HEK293 (cell line): ENCODE measurements at regions not wholly inside any gene's neighbourhood (a gene's known extent, or its start where the extent isn't known, plus 50 kb on each side); places are given as distances from the start of the nearest gene placed in this dataset.

Experiments
- CTCF ChIA-PET: fragments of 350-600 bp; formaldehyde crosslinking; extraction: SDS; loops from one replicate; lab custom pipeline; 2021; ENCODE audit warnings: antibody characterized with exemption; lab: Yijun Ruan, JAX
- POLR2A ChIA-PET: fragments of 300-600 bp; formaldehyde crosslinking; extraction: SDS; loops from one replicate; lab custom pipeline; 2020; ENCODE audit warnings: antibody characterized with exemption, inconsistent platforms; lab: Yijun Ruan, JAX
- H3K27ac ChIP-seq: fragments of 200-500 bp; sonication (Bioruptor generic); 2 replicates; pipeline ENCODE4 v1.5.1; 2014; ENCODE audit warnings: low read depth, low read length, control low read depth, inconsistent platforms; ENCODE audit errors: extremely low read depth
- H3K36me3 ChIP-seq, 2 experiments: fragments of 200-500 bp in 1 of 2; sonication (Bioruptor generic) in 1 of 2; 1 replicate in 1 of 2; 2 replicates in 1 of 2; pipeline ENCODE4 v1.5.1; 2014 to 2017; ENCODE audit warnings: inconsistent platforms in 2 of 2, low read length in 2 of 2; ENCODE audit not compliant: control insufficient read depth in 2 of 2, insufficient read depth in 1 of 2
- H3K4me1 ChIP-seq: fragments of 200-500 bp; sonication (Bioruptor generic); 2 replicates; pipeline ENCODE4 v1.5.1; 2014; ENCODE audit warnings: mild to moderate bottlenecking, low read length, inconsistent platforms; ENCODE audit not compliant: control insufficient read depth, insufficient read depth
- H3K4me3 ChIP-seq: 2 replicates; pipeline ENCODE4 v1.5.1; 2011; ENCODE audit warnings: low read depth, mild to moderate bottlenecking, control low read depth, low read length, moderate library complexity
- H3K9me3 ChIP-seq: fragments of 200-500 bp; sonication (Bioruptor generic); 2 replicates; pipeline ENCODE4 v1.5.1; 2014; ENCODE audit warnings: low read depth, low read length, inconsistent platforms; ENCODE audit not compliant: control insufficient read depth, insufficient read depth
- BCL11A ChIP-seq: fragments of 450-650 bp; formaldehyde crosslinking; IDR thresholded peaks from 2 replicates; pipeline ENCODE4 v1.5.1; 2016; ENCODE audit warnings: low read depth, missing biosample characterization, missing genetic modification characterization
- FEZF1 ChIP-seq: fragments of 450-650 bp; formaldehyde crosslinking; IDR thresholded peaks from 2 replicates; pipeline ENCODE4 v1.5.1; 2016; ENCODE audit warnings: missing biosample characterization, missing genetic modification characterization
- IKZF3 ChIP-seq: fragments of 450-650 bp; IDR thresholded peaks from 2 replicates; pipeline ENCODE4 v1.5.0; 2018; ENCODE audit warnings: missing biosample characterization, mild to moderate bottlenecking, missing genetic modification characterization, moderate library complexity
- MEIS1 ChIP-seq: sonication (generic); formaldehyde crosslinking; IDR thresholded peaks from 2 replicates; pipeline ENCODE4 v1.8.1; 2022; ENCODE audit warnings: missing genetic modification reagents, mild to moderate bottlenecking, borderline replicate concordance
- SALL2 ChIP-seq: fragments of 450-650 bp; formaldehyde crosslinking; IDR thresholded peaks from 2 replicates; pipeline ENCODE4 v1.5.0; 2017; ENCODE audit warnings: missing biosample characterization, mild to moderate bottlenecking, missing genetic modification characterization, borderline replicate concordance
- SCRT1 ChIP-seq: fragments of 450-650 bp; formaldehyde crosslinking; IDR thresholded peaks from 2 replicates; pipeline ENCODE4 v1.5.1; 2016; ENCODE audit warnings: missing biosample characterization, missing genetic modification characterization, borderline replicate concordance
- SETDB1 ChIP-seq: IDR thresholded peaks from one replicate; pipeline ENCODE4 v1.6.1; 2017; ENCODE audit warnings: mild to moderate bottlenecking, low read length, moderate library complexity, mixed read lengths; ENCODE audit not compliant: insufficient read length
- SP2 ChIP-seq: fragments of 450-650 bp; formaldehyde crosslinking; IDR thresholded peaks from 2 replicates; pipeline ENCODE4 v1.5.1; 2016; ENCODE audit warnings: missing biosample characterization, missing genetic modification characterization
- ZBTB7A ChIP-seq: fragments of 450-650 bp; formaldehyde crosslinking; IDR thresholded peaks from 2 replicates; pipeline ENCODE4 v1.5.1; 2016; ENCODE audit warnings: low read depth, missing biosample characterization, missing genetic modification characterization
- ZFHX2 ChIP-seq: fragments of 450-650 bp; formaldehyde crosslinking; conservative IDR thresholded peaks from 2 replicates; pipeline ENCODE4 v1.5.1; 2016; ENCODE audit warnings: missing biosample characterization, missing genetic modification characterization
- ZFP3 ChIP-seq: fragments of 450-650 bp; formaldehyde crosslinking; IDR thresholded peaks from 2 replicates; pipeline ENCODE4 v1.5.1; 2016; ENCODE audit warnings: low read depth, missing biosample characterization, missing genetic modification characterization
- ZNF138 ChIP-seq: fragments of 450-650 bp; formaldehyde crosslinking; IDR thresholded peaks from 2 replicates; pipeline ENCODE4 v1.5.1; 2016; ENCODE audit warnings: missing biosample characterization, missing genetic modification characterization, borderline replicate concordance
- ZNF146 ChIP-seq: fragments of 450-650 bp; formaldehyde crosslinking; IDR thresholded peaks from 2 replicates; pipeline ENCODE4 v1.5.1; 2016; ENCODE audit warnings: missing biosample characterization, missing genetic modification characterization
- ZNF174 ChIP-seq: fragments of 450-650 bp; formaldehyde crosslinking; IDR thresholded peaks from 2 replicates; pipeline ENCODE4 v1.5.0; 2017; ENCODE audit warnings: missing biosample characterization, mild to moderate bottlenecking, missing genetic modification characterization
- ZNF248 ChIP-seq: fragments of 450-650 bp; formaldehyde crosslinking; IDR thresholded peaks from 2 replicates; pipeline ENCODE4 v1.5.1; 2017; ENCODE audit warnings: missing biosample characterization, missing genetic modification characterization
- ZNF341 ChIP-seq: fragments of 450-650 bp; formaldehyde crosslinking; IDR thresholded peaks from 2 replicates; pipeline ENCODE4; 2016; ENCODE audit warnings: low read depth, missing biosample characterization, missing genetic modification characterization
- ZNF37A ChIP-seq: fragments of 450-650 bp; IDR thresholded peaks from 2 replicates; pipeline ENCODE4 v1.5.1; 2018; ENCODE audit warnings: missing biosample characterization, missing genetic modification characterization
- ZNF416 ChIP-seq: fragments of 450-650 bp; formaldehyde crosslinking; IDR thresholded peaks from 2 replicates; pipeline ENCODE4 v1.5.1; 2016; ENCODE audit warnings: missing biosample characterization, missing genetic modification characterization
- ZNF514 ChIP-seq: fragments of 450-650 bp; formaldehyde crosslinking; IDR thresholded peaks from 2 replicates; pipeline ENCODE4 v1.5.1; 2016; ENCODE audit warnings: missing biosample characterization, missing genetic modification characterization
- ZNF529 ChIP-seq: fragments of 450-650 bp; formaldehyde crosslinking; IDR thresholded peaks from 2 replicates; pipeline ENCODE4 v1.5.1; 2017; ENCODE audit warnings: missing genetic modification characterization, missing biosample characterization; ENCODE audit not compliant: insufficient replicate concordance
- ZNF555 ChIP-seq: fragments of 450-650 bp; formaldehyde crosslinking; conservative IDR thresholded peaks from 2 replicates; pipeline ENCODE4 v1.5.1; 2017; ENCODE audit warnings: missing biosample characterization, mild to moderate bottlenecking, missing genetic modification characterization, inconsistent platforms
- ZNF560 ChIP-seq: fragments of 450-650 bp; formaldehyde crosslinking; IDR thresholded peaks from 2 replicates; pipeline ENCODE4 v1.5.1; 2017; ENCODE audit warnings: missing biosample characterization, missing genetic modification characterization, borderline replicate concordance
- ZNF664 ChIP-seq: fragments of 450-650 bp; formaldehyde crosslinking; IDR thresholded peaks from 2 replicates; pipeline ENCODE4 v1.5.1; 2016; ENCODE audit warnings: missing biosample characterization, missing genetic modification characterization
- ZNF670 ChIP-seq: fragments of 450-650 bp; formaldehyde crosslinking; IDR thresholded peaks from 2 replicates; pipeline ENCODE4 v1.5.1; 2016; ENCODE audit warnings: missing biosample characterization, missing genetic modification characterization, low read depth
- ZNF707 ChIP-seq: fragments of 450-650 bp; formaldehyde crosslinking; IDR thresholded peaks from 2 replicates; pipeline ENCODE4 v1.5.1; 2016; ENCODE audit warnings: missing biosample characterization, missing genetic modification characterization
- ZNF768 ChIP-seq: fragments of 450-650 bp; formaldehyde crosslinking; IDR thresholded peaks from 2 replicates; pipeline ENCODE4 v1.5.1; 2018; ENCODE audit warnings: missing biosample characterization, mild to moderate bottlenecking, missing genetic modification characterization
- ZNF785 ChIP-seq: fragments of 450-650 bp; formaldehyde crosslinking; IDR thresholded peaks from 2 replicates; pipeline ENCODE4 v1.5.1; 2016; ENCODE audit warnings: missing biosample characterization, missing genetic modification characterization
- ZSCAN23 ChIP-seq: fragments of 450-650 bp; formaldehyde crosslinking; IDR thresholded peaks from 2 replicates; pipeline ENCODE4 v1.5.1; 2016; ENCODE audit warnings: missing biosample characterization, missing genetic modification characterization
- TF ChIP-seq, protein P1 (sequence below): fragments of 450-650 bp; formaldehyde crosslinking; IDR thresholded peaks from 2 replicates; pipeline ENCODE4 v1.5.1; 2016; ENCODE audit warnings: missing biosample characterization, missing genetic modification characterization
- TF ChIP-seq, protein P2 (sequence below): fragments of 450-650 bp; formaldehyde crosslinking; IDR thresholded peaks from 2 replicates; pipeline ENCODE4 v1.5.1; 2017; ENCODE audit warnings: missing biosample characterization, missing genetic modification characterization
- TF ChIP-seq, protein P3 (sequence below): fragments of 450-650 bp; formaldehyde crosslinking; IDR thresholded peaks from 2 replicates; pipeline ENCODE4 v1.5.1; 2016; ENCODE audit warnings: missing biosample characterization, missing genetic modification characterization

DNA sequence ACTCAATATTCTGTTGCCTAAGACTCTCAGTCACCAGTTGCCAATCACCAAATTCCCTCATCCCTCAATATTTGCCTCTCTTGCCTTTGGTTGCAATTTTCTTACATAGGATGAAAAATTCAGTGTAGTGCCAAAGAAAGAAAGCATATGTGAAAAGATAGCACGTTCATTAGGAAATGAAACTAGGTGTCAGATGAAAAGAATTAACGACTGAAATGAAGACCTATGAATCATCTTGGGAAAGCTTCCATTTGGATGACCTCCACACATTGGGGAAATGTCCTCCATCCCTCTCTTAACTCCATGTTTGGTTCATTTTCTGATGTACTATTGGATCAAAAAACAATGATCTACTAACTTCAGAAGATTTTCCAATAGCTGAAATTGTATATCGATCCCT, 145.1 kb upstream of the MEOX2 start (continued):
- TF ChIP-seq ZNF560 (tag by site-specific recombination) (no peak), ZNF341 (tag by site-specific recombination) (no peak), ZNF248 (no peak), ZNF785 (no peak)
- TF ChIP-seq, all 188 proteins: peak for 0

DNA sequence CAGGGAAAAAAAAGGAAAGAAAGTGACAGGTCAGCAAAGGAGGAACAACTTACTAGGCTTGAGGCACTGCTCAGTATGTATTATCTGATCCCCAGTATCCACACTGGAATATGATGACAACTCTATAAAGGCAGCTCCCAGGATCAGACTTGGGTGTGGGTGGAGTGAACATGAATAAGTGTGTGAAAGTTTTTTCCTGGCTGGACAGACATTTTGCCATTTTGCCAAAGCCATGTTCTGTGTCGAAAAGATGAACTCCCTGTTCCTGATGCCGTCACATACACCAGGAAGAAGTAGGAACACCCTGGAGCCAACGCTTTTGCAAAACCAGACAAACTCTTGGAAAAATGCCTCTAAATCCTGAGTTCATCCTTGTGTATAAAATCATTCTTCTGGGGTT, 143.2 kb upstream of the MEOX2 start:
- ChIA-PET POLR2A (no interaction called here), CTCF (no interaction called here)
- H3K4me3 ChIP-seq, result no peak overlapping the region
- H3K4me1 ChIP-seq, result no peaks in the 10 kb centered on the region
- no peak overlapping the region for H3K27ac ChIP-seq
- TF ChIP-seq ZFP3 (tag by site-specific recombination) (no peak), ZNF670 (tag by site-specific recombination) (no peak), ZFHX2 (tag by site-specific recombination) (no peak), ZNF707 (no peak), MEIS1 (CRISPR knock-in tag) (no peak), ZSCAN23 (no peak), ZNF768 (tag by site-specific recombination) (no peak), SCRT1 (tag by site-specific recombination) (no peak)
- TF ChIP-seq, protein P1, sequence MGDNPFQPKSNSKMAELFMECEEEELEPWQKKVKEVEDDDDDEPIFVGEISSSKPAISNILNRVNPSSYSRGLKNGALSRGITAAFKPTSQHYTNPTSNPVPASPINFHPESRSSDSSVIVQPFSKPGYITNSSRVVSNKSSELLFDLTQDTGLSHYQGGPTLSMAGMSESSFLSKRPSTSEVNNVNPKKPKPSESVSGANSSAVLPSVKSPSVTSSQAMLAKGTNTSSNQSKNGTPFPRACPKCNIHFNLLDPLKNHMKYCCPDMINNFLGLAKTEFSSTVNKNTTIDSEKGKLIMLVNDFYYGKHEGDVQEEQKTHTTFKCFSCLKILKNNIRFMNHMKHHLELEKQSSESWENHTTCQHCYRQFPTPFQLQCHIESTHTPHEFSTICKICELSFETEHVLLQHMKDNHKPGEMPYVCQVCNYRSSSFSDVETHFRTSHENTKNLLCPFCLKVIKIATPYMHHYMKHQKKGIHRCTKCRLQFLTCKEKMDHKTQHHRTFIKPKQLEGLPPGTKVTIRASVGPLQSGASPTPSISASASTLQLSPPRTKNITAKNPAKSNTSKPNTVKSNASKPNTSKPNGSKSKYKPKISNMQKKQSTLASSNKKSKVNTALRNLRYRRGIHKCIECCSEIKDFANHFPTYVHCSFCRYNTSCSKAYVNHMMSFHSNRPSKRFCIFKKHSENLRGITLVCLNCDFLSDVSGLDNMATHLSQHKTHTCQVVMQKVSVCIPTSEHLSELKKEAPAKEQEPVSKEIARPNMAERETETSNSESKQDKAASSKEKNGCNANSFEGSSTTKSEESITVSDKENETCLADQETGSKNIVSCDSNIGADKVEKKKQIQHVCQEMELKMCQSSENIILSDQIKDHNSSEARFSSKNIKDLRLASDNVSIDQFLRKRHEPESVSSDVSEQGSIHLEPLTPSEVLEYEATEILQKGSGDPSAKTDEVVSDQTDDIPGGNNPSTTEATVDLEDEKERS (tag by site-specific recombination), result no peak
- TF ChIP-seq, protein P2, sequence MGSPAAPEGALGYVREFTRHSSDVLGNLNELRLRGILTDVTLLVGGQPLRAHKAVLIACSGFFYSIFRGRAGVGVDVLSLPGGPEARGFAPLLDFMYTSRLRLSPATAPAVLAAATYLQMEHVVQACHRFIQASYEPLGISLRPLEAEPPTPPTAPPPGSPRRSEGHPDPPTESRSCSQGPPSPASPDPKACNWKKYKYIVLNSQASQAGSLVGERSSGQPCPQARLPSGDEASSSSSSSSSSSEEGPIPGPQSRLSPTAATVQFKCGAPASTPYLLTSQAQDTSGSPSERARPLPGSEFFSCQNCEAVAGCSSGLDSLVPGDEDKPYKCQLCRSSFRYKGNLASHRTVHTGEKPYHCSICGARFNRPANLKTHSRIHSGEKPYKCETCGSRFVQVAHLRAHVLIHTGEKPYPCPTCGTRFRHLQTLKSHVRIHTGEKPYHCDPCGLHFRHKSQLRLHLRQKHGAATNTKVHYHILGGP (tag by site-specific recombination), result no peak
- no peaks in the 10 kb centered on the region for H3K9me3 ChIP-seq
- H3K36me3 ChIP-seq, result no peaks in the 10 kb centered on the region

DNA sequence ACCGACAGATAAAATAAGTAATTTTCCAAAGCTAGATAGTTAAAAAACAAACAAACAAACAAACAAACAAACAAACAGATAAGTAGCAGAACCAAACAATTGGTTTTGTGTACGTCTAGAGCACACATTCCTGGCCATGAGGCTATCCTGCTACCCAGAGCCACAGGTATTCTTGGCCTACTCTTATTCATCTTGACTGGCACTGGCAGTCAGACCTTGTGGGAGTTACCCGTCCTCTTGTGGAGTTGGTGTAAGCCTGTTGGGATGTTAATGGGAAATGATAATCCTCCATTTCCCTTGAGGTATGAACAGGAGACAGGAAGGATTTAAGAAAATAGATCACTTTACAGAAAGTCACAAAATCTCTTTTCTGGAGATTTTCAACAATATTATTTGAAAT, 142.4 kb upstream of the MEOX2 start:
- Histone ChIP-seq H3K4me3 (no peak overlapping the region), H3K9me3 (no peaks in the 10 kb centered on the region), H3K36me3 (no peaks in the 10 kb centered on the region), H3K27ac (no peak overlapping the region), H3K4me1 (no peaks in the 10 kb centered on the region)
- no peak for TF ChIP-seq ZBTB7A (tag by site-specific recombination)
- no peak for TF ChIP-seq ZNF146 (tag by site-specific recombination)
- no peak for TF ChIP-seq ZNF138
- no peak for TF ChIP-seq SP2 (tag by site-specific recombination)
- TF ChIP-seq ZNF514 (tag by site-specific recombination), result no peak
- TF ChIP-seq ZNF529 (tag by site-specific recombination), result no peak
- TF ChIP-seq IKZF3, result no peak
- no peak for TF ChIP-seq ZNF416
- TF ChIP-seq ZNF174 (tag by site-specific recombination), result no peak
- TF ChIP-seq, protein P3, sequence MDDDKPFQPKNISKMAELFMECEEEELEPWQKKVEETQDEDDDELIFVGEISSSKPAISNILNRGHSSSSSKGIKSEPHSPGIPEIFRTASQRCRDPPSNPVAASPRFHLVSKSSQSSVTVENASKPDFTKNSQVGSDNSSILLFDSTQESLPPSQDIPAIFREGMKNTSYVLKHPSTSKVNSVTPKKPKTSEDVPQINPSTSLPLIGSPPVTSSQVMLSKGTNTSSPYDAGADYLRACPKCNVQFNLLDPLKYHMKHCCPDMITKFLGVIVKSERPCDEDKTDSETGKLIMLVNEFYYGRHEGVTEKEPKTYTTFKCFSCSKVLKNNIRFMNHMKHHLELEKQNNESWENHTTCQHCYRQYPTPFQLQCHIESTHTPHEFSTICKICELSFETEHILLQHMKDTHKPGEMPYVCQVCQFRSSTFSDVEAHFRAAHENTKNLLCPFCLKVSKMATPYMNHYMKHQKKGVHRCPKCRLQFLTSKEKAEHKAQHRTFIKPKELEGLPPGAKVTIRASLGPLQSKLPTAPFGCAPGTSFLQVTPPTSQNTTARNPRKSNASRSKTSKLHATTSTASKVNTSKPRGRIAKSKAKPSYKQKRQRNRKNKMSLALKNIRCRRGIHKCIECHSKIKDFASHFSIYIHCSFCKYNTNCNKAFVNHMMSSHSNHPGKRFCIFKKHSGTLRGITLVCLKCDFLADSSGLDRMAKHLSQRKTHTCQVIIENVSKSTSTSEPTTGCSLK, result no peak
- TF ChIP-seq SETDB1, result no peak
- TF ChIP-seq FEZF1 (tag by site-specific recombination), result no peak
- TF ChIP-seq ZNF37A, result no peak
- TF ChIP-seq ZNF555 (tag by site-specific recombination), result no peak
- TF ChIP-seq SALL2 (tag by site-specific recombination), result no peak
- TF ChIP-seq BCL11A (tag by site-specific recombination), result no peak
- TF ChIP-seq ZNF664 (tag by site-specific recombination), result no peak
- ChIA-PET CTCF (no interaction called here), POLR2A (no interaction called here)
